A673 (cell line): ENCODE measurements at regions not wholly inside any gene's neighbourhood (a gene's known extent, or its start where the extent isn't known, plus 50 kb on each side); places are given as distances from the start of the nearest gene placed in this dataset.
"Not testable (repeated sequence)": the region's sequence is repeated elsewhere in the genome, so short reads cannot be mapped to it uniquely, and the experiment has no call there.

ENCODE experiments used
- BruUV-seq: library from RNA; stranded (reverse); fragments of 400-500 nt; replicated peaks from 2 replicates; lab custom pipeline; 2021; lab: Mats Ljungman, UMichigan
- CTCF ChIA-PET: fragments of 300-600 bp; sonication (Branson Sonifier 250); formaldehyde crosslinking; loops from one replicate; lab custom pipeline; 2022; ENCODE audit warnings: antibody characterized with exemption; lab: Charles Lee
- POLR2A ChIA-PET: fragments of 300-600 bp; sonication (Branson Sonifier 250); formaldehyde crosslinking; loops from one replicate; lab custom pipeline; 2022; ENCODE audit warnings: antibody characterized with exemption; ENCODE audit not compliant: low non-redundant PET; lab: Charles Lee
- DNase-seq: peaks from one replicate; pipeline ENCODE4 v3.0.0-alpha.2; 2015; ENCODE audit warnings: low spot score
- H3K27ac ChIP-seq: fragments of 200-600 bp; sonication (generic); 2 replicates; pipeline ENCODE4 v1.5.1; 2016; ENCODE audit warnings: mixed run types, low read depth, mild to moderate bottlenecking, mixed read lengths, antibody characterized with exemption, low read length; ENCODE audit not compliant: poor library complexity, severe bottlenecking
- H3K27me3 ChIP-seq: fragments of 200-600 bp; sonication (generic); replicated peaks from 2 replicates; pipeline ENCODE4 v1.6.1; 2017; ENCODE audit warnings: mixed run types, low read depth, mild to moderate bottlenecking, mixed read lengths, antibody characterized with exemption, low read length; ENCODE audit not compliant: insufficient read depth, poor library complexity
- H3K36me3 ChIP-seq: fragments of 200-600 bp; sonication (generic); 2 replicates; pipeline ENCODE4 v1.6.1; 2016; ENCODE audit warnings: mixed run types, mild to moderate bottlenecking, mixed read lengths, antibody characterized with exemption, low read length; ENCODE audit not compliant: insufficient read depth, poor library complexity, severe bottlenecking
- H3K4me1 ChIP-seq: fragments of 200-600 bp; sonication (generic); 2 replicates; pipeline ENCODE4 v1.6.1; 2017; ENCODE audit warnings: mixed run types, mild to moderate bottlenecking, mixed read lengths, antibody characterized with exemption, low read length; ENCODE audit not compliant: insufficient read depth, poor library complexity, severe bottlenecking
- H3K4me3 ChIP-seq: fragments of 200-600 bp; sonication (generic); 2 replicates; pipeline ENCODE4 v1.5.1; 2016; ENCODE audit warnings: low read depth, mixed run types, mild to moderate bottlenecking, mixed read lengths, low read length; ENCODE audit not compliant: poor library complexity, severe bottlenecking
- H3K9me3 ChIP-seq: fragments of 200-600 bp; sonication (generic); 2 replicates; pipeline ENCODE4 v1.6.1; 2016; ENCODE audit warnings: mixed run types, low read depth, mild to moderate bottlenecking, mixed read lengths, antibody characterized with exemption, low read length; ENCODE audit not compliant: poor library complexity, severe bottlenecking
- EZH2 ChIP-seq: fragments of 200-600 bp; sonication (generic); IDR thresholded peaks from 2 replicates; pipeline ENCODE4 v1.6.1; 2017; ENCODE audit warnings: borderline replicate concordance, low read depth, mild to moderate bottlenecking, mixed read lengths, antibody characterized with exemption, low read length; ENCODE audit not compliant: poor library complexity, severe bottlenecking
- intact Hi-C: fragments of 100-400 bp; cut with micrococcal nuclease; formaldehyde crosslinking; loops from one replicate; pipeline ENCODE4 v1.10.0; 2022; ENCODE audit not compliant: unreplicated experiment
- TF ChIP-seq, protein P1 (sequence below): fragments of 300-800, 200-600 bp; sonication (generic); conservative IDR thresholded peaks from 2 replicates; pipeline ENCODE4 v1.5.1; 2017; ENCODE audit warnings: low read depth, mild to moderate bottlenecking, antibody characterized with exemption, low read length, moderate library complexity, mixed read lengths

DNA sequence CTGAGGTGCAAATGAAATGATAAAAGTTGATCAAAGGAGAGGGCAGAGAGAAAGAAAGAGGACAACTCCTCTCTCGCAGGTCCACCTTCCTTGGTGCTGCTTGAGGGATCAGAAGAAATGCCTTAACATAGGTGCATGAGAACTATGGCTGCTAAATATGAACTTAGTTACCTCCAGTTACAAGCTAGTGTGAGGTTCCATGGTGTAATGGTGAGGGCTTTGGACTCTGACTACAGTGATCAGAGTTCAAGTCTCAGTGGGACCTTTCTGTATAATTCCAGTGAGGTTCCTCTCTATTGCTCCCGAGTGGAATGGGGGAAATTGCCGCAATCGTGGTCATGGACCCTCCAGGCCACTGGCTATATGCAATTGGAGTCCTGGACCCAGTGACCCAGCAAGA lies 387.3 kb downstream of the FAM72C start:
- no peaks in the 10 kb centered on the region for H3K36me3 ChIP-seq
- no peak overlapping the region for H3K27ac ChIP-seq
- no peaks in the 10 kb centered on the region for H3K4me1 ChIP-seq
- POLR2A ChIA-PET = no interaction called here
- TF ChIP-seq, protein P1, sequence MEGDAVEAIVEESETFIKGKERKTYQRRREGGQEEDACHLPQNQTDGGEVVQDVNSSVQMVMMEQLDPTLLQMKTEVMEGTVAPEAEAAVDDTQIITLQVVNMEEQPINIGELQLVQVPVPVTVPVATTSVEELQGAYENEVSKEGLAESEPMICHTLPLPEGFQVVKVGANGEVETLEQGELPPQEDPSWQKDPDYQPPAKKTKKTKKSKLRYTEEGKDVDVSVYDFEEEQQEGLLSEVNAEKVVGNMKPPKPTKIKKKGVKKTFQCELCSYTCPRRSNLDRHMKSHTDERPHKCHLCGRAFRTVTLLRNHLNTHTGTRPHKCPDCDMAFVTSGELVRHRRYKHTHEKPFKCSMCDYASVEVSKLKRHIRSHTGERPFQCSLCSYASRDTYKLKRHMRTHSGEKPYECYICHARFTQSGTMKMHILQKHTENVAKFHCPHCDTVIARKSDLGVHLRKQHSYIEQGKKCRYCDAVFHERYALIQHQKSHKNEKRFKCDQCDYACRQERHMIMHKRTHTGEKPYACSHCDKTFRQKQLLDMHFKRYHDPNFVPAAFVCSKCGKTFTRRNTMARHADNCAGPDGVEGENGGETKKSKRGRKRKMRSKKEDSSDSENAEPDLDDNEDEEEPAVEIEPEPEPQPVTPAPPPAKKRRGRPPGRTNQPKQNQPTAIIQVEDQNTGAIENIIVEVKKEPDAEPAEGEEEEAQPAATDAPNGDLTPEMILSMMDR = no peak
- TF ChIP-seq EZH2 = no peak
- no peaks in the 10 kb centered on the region for H3K27me3 ChIP-seq
- intact Hi-C loops = no loop called here
- no peak overlapping the region for H3K4me3 ChIP-seq
- DNase-seq = no peak
- CTCF ChIA-PET = no interaction called here
- H3K9me3 ChIP-seq = no peaks in the 10 kb centered on the region
- BruUV-seq = no TSS peak

GRCh38 chr1:143574891-143575520 lies 396.8 kb downstream of the FAM72C start:
- intact Hi-C loops = no loop called here
- TF ChIP-seq, protein P1 = no peak
- no peak for TF ChIP-seq EZH2
- H3K27ac ChIP-seq = no peak overlapping the region
- H3K4me3 ChIP-seq = no peak overlapping the region
- DNase-seq = no peak
- ChIA-PET CTCF (no interaction called here), POLR2A (no interaction called here)
- no peaks in the 10 kb centered on the region for H3K36me3 ChIP-seq
- no peaks in the 10 kb centered on the region for H3K4me1 ChIP-seq
- H3K27me3 ChIP-seq = no peaks in the 10 kb centered on the region
- BruUV-seq = no TSS peak
- H3K9me3 ChIP-seq = no peaks in the 10 kb centered on the region

DNA sequence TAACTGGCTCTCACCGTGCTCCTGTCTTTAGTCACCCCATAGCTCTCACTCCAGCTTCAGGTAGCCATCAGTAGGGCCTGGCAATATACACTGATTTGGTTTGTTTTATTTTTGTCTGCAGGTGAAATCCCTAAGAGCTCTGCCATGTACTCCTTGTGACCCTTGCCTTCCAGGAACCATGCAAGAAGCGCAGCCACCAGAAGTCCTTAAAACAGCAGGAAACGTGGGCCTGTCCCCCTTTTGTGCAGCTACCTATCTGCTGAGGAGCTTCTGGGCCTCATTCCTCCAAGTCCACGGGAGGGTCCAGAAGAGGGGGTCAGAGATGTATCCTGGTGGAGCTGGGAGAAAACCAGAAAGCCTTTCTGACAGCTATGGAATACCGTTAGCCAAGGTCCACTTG lies 399.1 kb downstream of the FAM72C start:
- H3K27ac ChIP-seq, H3K4me1 ChIP-seq, intact Hi-C loops, CTCF ChIA-PET, H3K4me3 ChIP-seq, H3K9me3 ChIP-seq, POLR2A ChIA-PET, H3K27me3 ChIP-seq, H3K36me3 ChIP-seq, BruUV-seq, DNase-seq: not testable (repeated sequence)

DNA sequence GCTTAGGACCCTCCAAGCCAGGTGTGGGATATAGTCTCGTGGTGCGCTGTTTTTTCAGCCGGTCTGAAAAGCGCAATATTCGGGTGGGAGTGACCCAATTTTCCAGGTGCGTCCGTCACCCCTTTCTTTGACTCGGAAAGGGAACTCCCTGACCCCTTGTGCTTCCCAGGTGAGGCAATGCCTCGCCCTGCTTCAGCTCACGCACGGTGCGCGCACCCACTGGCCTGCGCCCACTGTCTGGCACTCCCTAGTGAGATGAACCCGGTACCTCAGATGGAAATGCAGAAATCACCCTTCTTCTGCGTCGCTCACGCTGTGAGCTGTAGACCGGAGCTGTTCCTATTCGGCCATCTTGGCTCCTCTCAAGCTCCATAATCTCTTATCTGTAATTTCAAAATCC lies 408.0 kb downstream of the FAM72C start:
- H3K36me3 ChIP-seq, intact Hi-C loops, H3K27me3 ChIP-seq, H3K27ac ChIP-seq, POLR2A ChIA-PET, H3K4me3 ChIP-seq, H3K9me3 ChIP-seq, H3K4me1 ChIP-seq, CTCF ChIA-PET, DNase-seq, BruUV-seq: not testable (repeated sequence)
